ENCODE measurements at regions not wholly inside any gene's neighbourhood (a gene's known extent, or its start where the extent isn't known, plus 50 kb on each side); places are given as distances from the start of the nearest gene placed in this dataset.

DNA sequence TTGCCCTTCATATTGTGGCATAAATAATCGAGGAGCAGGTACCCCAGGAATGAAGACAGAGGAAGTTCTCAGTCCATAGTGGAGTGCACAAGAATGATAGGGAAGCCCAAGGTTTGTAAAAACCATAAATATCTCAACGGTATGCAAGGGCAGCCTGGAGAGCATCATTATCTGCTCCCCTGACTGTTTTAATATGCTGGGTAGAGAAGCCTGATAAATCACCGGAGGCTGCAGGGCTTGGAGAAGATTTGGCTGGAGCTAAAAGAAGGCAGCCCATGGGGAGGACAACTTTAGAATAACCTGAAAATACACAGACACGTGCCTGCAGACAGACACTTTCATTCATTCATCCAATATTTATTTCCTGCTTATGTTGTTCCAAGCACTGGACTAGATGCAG is 205.2 kb upstream of the RPL38 start:
- no peak for DNase-seq

DNA sequence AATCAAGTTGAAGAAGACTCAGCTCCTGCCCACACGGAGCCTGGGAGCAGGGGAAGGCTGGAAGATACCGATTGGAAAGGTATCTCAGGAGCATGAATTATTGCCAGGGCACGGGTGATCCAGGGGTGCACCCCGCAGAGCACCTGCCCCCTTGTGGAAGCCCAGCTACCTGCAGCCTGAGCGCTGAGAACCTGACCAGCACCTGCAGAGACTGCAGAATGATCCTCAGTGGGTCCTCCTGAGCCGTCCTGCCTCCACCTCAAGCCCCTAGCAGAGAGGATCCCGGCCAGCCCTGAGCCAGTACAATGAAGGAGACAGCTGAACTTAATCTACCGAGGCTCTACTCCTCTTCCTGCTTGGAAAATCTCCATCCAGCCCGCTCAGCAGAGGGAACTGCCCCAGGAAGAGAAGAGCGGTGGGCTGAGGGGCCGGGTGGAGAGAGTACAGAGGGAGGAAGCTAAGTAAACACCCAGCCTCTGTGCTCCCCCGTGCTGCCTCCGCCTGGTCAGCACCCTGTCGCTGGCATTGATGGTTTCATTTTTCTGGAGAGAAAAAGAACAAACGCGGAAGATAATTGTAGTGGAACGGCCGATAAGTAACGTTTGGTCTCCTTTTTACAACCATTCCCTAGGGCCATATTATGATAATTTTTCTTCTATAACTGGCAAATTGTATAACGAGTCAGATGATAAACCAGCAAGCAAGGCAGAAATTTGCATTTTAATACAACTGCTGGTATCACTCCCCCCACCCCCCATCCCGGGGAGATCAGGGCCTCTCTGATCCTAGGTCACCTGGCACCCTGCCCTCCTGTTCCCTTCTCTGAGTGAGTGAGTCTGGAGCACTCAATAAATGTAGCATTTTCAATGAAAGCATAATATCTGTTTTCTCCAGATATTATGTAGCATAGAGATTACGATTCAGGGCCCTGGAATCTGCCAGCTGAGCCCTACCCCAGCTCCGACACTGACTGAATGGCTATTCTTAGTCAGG is 204.5 kb upstream of the RPL38 start:
- no peak for DNase-seq

DNA sequence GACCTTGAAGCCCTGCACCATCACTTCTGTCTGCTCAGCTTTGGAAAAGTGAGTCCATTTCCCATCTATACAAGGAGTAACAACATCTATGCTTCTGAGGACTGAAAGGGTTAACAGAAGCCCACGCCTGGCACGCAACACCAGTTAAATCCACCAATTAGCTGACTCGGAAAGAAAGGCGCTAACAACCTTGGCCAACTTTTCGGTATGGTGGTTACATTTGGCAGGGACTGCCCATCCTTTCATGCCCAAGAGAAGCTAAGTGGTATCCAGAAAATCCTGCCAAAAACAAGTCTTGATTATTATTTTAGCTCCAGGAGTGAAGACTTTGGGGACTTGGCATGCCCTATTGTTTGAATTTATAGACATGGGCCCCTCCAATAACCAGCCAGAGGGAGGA is 202.3 kb upstream of the RPL38 start:
- DNase-seq, result no peak

DNA sequence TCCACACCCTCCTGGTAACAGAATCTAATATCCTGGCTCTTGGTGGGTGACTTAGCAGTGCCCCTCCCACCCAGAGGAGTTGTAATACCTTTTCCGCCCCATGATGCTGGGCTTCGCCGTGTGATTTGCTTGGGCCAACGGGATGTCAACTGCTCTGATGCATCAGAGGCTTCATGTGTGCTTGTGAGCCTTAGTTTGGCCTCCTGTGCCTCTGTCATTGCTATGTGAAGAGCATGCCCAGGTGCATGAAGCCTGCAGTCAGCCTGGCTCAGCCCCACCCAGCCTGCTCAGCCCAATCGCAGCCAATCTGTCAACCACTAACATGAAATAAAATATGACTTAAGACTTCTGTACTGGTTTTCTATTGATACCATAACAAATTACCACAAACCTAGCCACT is 201.2 kb upstream of the RPL38 start:
- DNase-seq, result no peak

DNA sequence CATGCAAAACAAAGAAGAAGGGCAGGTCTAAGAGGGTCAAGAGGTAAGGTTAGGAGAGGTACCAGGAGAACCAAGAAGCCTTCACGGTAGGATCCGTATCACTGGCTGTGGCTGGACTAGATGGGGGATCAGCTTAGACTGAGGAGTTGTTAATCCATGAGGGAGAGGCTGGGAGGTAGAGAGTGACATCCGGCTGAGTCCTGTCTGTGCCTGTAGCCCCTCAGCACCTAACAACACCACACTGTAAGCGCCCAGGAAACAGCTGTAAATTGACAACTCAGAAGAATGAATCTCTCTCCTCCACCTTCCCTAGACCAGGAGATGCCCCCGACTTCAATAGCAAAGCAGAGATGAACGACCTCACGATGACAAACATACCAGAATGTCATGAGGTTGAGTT is 199.4 kb upstream of the RPL38 start:
- DNase-seq, result no peak

DNA sequence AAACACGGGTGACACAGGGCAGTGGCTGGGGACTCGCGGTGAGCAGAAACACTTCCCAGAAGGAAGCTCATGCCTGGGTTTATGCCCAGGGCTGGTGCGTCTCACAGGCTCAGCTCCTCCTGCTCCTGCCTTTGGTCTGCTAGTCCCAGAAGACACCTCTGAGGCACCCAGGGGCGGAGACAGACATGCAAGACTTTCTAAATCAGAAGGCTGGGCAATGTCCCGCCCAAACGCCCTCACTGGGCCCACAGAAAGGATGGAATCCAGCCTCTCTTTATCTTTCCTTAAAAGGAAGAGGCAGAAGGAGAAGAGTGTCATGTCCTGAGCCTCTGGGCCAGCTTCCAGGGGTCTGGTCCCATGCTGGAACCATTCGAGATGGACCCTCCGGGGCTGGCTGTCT is 197.7 kb upstream of the RPL38 start:
- DNase-seq, result no peak

DNA sequence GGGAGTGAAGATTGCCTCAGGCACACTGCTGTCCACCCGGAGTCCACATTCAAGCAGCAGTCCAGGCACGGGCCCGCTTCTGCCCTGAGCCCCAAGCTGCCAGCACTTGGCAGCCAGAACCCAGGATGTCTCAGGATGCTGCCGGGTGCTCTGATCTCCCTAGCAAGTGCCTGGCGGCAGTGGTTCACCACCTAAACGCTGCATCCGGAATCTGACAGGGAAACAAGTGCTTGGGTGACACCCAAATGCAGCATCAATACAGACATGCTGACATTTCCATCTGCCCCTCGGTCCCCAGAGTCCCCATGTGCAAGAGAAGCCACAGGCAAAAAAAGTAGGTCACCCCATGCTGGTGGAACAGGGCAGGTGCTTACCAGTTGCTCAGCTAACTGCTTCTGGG is 197.1 kb upstream of the RPL38 start:
- no peak for DNase-seq

DNA sequence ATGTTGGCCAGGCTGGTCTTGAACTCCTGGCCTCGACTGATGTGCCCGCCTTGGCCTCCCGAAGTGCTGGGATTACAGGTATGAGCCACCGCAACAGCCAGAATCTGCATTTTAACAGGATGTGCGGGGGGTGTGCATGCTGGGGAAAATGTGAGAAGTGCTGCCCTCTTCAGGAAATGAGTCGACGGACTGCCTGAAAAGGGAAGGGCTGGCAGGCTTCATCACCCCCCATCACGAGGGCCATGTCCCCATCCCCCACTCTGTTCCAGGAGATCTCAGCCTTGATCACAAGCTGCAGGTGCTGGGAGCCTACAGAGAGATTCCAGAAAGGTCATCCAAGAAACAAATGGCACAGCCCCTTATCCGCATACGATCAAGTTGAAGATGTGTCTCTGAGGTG is 195.3 kb upstream of the RPL38 start:
- DNase-seq, result no peak

DNA sequence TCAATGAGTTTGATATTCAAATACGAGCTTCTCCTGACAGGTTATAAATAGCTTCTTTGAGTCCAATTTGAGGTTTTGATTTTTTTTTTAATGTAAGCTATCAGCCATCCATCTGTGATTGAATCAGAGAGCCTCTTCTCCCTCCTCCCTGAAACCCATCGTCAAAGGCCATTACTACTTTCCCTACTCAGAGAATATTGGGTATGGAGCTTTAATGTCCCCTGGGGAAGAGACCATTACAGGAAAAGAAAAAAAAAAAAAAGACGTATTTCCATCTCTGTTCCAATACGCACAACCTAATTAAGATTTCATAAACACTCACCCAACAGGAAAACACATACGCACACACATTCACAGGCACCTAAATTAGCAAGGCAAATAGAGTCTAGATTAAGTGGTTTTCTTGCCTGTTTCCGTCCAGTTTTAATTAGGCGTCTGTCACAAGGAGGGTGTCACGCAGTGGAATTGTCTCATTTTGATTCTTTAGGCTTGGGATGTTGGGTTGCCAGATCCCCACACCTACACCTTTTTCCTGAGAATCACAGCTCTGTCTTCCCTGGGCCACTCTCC is 194.3 kb upstream of the RPL38 start:
- no peak for DNase-seq

DNA sequence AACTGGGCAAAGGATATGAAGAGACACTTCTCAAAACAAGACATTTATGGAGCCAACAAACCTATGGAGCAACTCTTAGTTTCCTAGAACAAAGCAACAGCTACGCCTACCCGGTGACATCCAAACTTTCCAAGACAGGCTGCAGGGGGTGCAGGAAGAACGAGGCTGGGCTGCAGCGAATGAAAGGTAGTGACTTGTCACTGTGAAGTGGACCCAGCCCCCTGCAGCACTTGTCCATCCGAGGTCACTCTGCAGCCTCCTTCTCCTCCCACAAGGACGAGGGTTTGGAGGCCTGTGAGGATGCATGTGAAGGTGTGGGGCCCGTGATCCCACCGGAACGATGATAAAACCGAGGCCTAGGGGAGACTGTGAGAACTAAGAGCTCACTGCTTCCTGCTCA is 192.6 kb upstream of the RPL38 start:
- no peak for DNase-seq

DNA sequence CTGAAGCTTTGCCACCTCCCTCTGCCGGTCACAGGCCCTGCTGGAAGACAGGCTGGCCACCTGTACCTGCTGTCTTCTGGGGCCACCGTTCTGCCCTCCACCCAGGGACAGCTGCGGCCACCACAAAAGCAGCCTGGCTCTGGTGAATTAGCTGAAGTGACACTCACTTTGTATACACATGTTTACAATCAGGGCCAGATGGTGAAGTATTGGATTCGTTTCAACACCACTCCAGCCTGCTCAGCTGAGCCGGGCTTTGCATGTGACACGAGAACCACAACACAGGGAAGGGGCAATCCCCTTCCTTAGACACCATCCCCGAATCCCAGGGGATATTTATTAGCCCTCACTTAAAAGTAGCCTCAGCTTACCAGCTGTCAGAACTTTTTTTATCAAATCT is 191.5 kb upstream of the RPL38 start:
- no peak for DNase-seq

DNA sequence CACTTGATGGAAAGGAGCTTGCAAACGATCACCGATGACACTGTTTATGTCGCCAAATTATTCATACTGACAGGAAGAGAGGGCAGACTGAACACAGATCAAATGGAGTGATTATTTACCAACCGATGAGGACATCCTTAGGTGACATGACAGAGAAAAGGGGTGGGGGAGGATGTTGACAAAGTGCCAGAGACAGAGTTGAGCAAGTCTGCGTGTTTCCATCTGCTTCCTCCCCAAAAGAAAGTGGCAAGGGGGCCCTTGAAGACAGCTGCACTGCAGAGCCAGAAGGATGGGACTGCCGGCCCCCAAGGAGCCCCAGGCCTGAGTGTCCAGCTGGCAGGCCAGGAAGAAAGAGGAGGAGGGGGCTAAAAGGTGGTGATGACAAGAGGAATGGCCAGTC is 191.0 kb upstream of the RPL38 start:
- no peak for DNase-seq

DNA sequence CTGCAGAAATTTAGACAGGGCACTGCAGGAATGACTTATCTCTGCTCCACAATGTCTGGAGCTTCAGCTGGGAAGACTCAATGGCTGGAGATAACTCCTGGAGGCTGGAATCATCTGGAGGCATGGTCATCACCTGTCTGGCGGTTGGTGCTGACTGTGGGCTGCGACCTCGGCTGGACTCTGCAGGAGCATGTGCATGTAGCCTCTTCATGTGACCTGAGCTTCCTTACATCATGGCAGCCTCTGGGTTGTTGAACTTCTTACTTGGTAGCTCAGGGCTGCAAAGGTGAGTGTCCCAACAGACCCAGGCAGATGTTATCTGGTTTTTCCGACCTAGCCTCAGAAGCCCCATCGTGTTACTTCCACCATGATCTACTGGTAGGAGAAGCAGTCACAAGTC is 188.2 kb upstream of the RPL38 start:
- no peak for DNase-seq

DNA sequence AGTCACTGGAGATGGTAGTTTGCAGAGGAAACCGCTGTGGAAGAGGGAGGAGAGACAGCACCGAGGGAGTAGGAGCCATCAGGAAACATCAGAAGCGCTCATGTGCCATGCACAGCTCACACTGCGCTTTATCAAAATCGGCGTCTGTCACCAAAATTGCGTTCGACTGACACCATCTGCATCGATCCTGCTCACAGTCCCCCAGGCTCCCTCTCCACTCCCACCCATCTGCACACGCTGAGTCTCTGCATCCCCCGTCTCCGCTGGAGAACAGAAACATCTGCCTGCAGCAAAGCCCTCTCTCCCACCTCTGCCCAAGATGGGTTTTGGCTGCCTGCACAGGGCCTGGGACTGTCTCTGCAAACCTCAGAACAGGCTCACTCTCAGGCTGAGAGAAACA is 187.5 kb upstream of the RPL38 start:
- DNase-seq, result no peak

DNA sequence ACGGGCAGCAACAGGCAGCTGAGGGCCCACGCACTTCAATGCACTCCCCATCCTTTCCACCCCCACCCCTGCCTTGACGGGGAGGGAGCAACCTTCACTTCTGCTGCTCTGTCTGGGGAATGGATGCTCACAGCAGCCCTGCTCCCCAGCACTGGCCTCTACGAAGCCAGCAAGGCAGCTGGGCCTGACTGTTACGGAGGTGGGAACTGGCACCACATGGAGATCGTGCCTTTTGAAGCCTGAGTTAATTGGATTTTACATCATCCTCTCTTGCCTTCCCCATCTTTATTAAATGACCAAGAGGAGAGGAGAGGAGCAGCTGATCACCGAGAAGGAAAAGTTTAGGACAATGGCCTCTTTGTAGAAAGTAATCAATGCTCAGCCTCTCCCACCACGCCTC is 187.0 kb upstream of the RPL38 start:
- no peak for DNase-seq

DNA sequence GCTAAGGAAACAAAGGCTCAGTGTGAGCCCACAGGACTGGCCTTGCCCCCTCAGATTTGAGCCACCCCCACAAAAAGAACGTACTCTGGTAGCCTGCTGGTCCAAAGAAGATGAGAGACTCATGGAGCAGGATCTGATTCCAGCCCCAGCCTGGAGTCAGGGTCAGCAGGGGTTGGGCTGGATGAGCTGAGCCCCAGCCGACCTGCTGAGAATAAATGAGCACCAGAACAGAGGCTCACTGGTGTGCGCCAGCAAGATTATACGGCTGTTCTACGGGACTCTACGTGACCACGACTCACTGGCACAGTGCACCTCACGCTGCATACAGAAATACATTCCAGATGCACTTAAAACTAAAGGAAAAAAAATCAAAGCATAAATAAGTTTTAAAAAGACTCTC is 186.0 kb upstream of the RPL38 start:
- DNase-seq, result no peak

DNA sequence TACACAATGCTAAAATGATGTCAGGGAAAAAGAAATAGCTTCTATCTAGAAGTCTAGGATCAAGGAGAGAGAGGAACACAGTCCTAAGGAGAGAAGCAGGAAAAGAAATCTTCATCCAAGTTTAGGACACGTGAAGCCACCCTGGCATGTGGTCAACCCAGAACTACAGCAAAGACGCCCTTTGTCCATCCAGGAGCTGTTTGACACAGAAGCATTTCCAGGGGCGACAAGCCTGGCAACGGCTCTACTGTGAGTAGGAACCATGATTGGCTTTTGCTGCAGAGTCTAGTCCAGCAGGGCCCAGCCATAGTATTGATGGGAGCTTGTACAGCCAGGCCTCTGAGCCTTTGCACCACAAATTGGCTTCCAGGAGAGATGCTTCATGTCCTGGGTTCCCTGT is 185.4 kb upstream of the RPL38 start:
- no peak for DNase-seq

DNA sequence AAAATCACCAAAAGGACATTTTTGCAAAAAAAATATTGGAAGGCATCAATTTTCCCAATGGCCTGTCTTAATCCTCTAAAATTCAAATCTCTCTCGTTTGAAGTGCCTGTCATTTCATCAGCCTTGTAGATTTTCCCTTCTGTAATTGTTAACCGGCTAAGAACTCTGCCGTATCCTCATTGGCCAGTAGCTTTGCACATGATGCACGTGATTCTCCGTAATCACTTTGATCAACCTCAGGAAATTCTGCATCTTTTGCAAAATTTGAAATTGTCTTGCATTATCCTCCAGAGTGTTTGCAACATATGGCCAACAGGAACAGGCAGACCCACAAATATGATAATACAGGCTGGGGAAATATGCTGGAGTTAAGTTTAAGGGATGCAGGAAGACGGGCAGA is 184.2 kb upstream of the RPL38 start:
- no peak for DNase-seq

DNA sequence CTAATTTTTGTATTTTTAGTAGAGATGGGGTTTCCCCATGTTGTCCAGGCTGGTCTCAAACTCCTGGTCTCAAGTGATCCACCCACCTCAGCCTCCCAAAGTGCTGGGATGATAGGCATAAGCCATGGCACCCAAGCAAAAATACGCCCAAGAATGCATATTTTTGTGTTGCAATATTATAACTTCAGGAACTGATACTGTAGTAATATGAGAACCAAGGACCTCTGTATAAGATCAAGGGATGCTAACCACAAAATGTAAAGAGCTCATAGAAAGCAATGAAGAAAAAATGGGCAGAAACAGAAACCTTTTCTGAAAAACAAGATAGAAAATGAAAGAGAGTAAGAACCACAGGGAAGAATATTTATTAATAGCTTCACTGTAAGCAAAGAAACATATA is 183.6 kb upstream of the RPL38 start:
- no peak for DNase-seq

DNA sequence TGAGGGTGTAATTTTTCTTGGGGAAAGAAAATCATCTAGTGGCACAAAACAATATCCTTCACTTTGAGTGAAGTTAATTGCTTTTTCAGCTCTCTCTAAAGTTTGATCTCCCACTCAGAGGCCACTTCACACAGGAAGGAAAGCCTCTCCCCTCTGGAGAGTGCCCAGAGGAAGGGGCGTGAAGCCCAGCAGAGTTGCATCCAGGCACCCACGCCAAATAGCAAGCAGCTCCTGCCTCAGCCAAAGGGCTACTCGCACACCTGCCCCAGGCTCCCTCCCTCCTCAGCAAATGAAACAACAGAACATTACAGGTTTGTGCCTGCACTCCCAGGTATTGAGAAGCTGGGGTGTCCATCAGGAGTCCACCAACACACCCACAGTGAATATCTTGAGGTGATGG is 183.0 kb upstream of the RPL38 start:
- no peak for DNase-seq

DNA sequence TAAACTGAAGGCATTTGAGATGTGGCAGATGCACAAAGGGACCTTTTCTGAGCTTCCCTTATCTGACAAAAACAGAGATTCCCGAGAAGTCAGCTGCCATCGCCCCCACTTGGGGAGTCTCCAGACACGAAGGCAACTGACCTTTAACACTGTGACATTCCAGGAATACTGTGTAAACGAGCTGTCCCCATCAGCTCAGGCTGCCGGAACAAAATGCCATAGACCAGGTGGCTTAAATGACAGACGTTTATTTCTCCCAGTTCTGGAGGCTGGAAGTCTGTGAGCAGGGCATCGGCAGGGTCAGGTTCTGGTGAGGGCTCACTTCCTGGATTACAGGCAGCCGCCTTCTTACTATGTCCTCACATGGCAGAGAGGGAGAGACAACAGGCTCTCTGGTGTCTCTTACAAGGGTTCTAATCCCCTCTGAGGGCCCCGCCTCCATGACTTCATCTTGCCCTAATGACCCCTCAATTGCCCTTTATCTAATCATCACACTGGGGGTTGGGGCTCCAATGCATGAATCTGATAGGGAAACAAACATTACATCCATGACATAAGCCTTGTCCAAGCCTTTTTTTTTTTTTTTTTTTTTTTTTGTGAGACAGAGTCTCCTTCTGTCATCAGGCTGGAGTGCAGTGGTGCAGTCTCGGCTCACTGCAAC is 178.5 kb upstream of the RPL38 start:
- DNase-seq, result no peak

DNA sequence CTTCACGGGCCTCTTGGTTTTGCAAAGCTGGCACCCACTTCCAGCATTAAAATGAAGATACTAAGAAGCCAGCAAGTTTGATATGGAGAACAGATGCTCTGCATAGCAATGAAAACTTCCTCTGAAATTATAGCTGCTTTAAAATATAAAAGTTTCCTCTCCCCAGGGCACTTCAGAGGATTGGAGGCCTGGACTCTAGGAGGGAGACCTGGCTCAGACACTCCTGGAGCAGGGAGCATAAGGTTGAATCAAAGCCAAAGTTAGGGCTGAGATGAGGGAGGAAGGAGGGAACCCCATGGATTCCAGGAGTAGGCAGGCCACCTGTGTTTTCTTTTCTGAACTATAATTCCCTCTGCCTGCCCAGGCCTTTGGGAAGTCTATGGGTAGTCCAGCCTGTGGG is 176.0 kb upstream of the RPL38 start:
- DNase-seq, result no peak

DNA sequence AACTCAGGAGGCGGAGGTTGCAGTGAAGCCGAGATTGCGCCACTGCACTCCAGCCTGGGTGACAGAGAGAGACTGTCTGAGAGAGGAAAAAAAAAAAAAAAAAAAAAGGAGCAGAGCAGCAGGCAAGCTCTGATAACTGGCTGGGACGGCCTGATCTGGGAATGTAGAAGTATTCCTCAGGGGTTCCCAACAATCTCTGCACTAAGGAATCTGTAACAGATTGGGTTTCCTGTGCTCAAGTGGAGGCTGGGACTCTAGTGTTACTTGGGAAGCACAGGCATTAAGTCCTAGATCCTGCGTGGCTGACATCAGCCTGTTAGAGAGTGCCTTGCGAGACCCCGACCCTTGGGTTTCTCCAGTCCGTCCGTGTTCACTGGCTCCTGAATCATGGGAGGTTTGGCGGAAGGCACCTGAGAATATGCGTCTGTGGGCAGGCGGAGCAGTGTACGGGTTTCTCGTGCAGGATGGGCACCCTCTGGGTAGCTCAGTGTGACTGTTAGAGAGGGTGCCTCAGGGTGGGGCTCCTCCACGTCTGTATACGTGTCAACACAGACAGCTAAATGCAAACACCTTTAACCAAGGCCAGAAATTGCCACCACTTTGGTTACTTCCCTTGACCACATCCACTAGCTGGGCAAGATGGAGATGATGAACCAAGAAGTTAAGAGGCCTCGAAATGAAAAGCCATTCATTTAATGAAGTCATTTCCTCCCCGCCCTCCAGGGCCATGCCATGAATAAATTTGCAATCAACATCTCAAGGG is 174.9 kb upstream of the RPL38 start:
- no peak for DNase-seq
